GM21423 (cell line): ENCODE measurements at regions not wholly inside any gene's neighbourhood (a gene's known extent, or its start where the extent isn't known, plus 50 kb on each side); places are given as distances from the start of the nearest gene placed in this dataset.
"Not testable (repeated sequence)": the region's sequence is repeated elsewhere in the genome, so short reads cannot be mapped to it uniquely, and the experiment has no call there.

ENCODE experiments used
- ATAC-seq: cut with Tn5 transposase; IDR thresholded peaks from one replicate; pipeline ENCODE4 v1.9.1; 2021; ENCODE audit warnings: mild to moderate bottlenecking, moderate library complexity; ENCODE audit not compliant: unreplicated experiment

DNA sequence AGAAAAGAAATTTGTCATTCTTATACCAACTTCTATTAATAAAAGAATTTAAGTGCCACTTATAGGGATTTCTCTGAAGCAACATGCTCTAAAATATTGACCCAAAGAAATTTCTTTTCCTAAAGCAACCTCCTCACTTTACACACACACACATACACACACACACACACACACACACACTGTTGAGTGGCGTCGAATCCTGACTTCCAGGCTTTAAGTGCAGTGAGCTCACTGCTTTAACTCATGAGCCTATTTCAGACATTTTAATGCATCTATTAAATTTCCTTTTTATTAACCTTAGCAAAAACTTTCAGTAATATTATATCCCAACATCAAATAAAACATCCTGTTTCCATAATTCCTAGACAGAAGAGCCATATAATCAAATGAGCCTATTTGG, 229.1 kb upstream of the ACVR2A start:
- no peak for ATAC-seq

DNA sequence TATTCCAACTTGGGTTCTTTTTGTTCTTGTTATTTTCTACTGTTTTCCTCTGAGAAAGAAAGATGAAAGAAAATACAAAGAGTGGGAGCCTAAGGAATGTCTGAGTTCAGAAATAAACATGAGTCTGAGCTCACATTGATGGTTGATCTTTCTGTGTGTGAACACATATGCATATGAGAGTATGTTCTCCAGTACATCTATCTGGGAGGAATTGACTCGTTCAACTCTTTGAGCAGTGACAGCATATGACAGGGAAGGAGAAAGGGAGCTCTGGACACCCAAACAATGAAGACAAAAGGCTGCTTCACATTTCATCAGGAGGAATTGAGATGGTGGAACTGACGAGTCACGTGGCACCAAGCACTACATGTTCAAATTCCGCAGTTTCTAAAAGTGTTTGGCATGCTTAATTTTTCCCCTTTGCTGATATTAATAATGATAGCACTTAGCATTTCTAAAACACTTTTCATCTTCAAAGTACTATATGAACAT, 229.8 kb upstream of the ACVR2A start:
- ATAC-seq: no peak

DNA sequence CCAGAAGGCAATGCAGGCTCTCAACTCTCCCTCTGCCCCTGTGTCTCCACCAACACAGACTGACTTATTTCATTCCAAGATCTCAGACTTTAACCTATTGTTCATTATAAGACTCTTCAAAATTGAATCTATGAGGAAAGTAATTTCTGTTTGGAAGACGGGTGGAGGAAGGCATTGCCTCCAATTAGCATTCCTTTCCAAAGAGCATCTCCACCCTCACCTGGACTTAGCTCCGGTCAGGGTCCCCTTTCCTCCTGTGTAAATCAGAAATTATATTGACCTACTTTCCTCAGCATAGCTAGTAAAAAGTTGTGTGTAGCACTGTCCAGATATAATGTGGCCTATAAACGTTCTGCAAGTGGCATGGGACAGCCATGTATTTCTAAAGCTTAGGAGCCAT, 230.4 kb upstream of the ACVR2A start:
- no peak for ATAC-seq

DNA sequence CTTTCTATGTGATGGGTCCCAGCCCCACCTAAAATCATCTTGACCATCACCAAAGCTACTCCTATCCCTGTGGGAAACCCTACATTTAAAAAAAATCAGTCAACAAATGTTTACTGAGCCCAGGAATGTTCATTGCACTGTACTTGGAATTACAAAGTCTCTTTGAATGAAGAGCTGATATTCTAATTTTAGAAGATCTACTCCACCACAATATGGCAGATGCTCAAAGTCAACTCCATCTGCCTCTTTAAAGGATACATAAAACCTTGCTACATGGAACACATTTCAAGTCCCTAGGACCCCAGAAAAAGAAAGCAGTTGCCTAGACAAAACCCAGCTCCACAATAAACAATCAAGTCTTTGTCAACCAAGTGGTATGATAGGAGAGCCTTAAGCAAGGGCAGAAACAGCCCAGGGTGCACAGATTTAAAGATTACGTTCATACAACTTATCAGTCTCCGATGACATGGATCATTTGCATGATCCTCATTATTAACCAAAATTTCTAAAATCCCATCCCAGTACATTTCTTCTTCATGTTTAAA, 234.3 kb upstream of the ACVR2A start:
- ATAC-seq: no peak

DNA sequence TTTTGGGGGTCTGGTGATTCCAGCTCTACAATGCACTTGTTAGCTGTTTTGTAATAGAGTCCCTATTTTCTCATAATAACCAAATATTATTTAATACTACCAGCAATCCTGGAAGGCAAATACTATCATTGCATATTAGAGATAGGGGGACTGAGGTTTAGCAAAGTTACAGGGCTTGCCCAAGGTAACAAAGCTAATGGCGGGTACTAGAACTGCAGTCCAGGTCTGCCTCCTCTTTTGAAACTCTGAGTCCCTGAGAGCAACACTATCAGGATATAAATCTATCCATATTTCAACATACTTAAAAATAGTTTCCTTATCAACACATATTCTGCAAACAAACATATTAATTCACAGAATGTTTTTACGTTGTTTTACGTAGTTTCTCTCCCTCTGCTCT, 235.5 kb upstream of the ACVR2A start:
- ATAC-seq: no peak

DNA sequence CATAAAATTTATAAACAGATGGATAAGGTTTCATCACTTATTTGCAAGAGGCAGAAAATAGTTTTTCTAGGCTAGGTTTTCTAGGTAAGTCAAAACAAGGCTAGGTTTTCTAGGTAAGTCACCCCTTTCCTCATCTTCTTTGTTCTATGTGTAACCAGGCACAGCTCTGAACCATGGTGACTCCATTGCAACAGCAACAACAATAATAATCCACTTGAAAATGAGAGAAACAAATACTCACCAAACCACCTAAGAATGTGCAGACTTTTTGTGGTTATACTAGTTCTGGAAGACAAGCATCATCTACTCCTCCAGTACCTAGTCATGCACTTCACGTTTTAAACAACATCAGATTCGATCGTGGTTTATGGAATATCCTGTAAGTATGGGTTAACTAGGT, 237.4 kb upstream of the ACVR2A start:
- ATAC-seq: no peak

DNA sequence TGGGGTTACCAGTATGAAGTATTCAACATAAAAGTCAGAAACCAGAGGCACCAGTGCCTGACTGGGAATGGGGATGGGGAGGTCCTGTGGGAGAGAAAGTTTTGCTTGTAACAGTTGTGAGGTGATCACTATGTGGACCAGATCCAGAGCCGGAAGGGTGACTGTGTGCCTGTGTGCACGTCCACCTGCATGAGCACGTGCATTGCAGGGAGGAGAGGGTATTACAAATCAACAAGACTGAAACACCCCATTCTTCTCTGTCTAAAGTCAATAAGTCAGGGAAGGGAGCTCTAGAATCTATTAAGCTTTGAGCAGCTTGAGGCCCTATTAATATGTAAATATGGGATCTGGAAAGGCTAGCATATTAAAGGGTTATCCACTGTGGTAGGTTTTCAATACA, 241.0 kb upstream of the ACVR2A start:
- ATAC-seq: no peak

DNA sequence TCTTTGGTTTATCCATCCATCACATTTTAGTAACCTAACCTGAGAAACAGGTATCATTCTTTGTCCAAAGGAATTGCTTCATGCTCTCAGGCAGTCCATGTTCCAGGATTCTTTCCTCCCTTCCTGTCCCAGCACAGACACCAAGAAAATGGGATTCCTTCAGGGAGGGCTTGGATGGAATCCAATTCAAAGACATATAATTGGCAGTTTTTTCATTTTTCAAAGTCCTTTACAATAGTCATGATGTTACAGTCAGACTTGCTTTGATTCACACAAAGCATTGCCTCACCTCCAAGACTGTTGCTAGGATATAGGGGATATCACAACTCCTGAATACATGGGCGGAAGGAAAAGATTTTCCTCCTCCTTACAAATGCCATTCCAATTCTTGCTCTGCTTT, 241.4 kb upstream of the ACVR2A start:
- no peak for ATAC-seq

DNA sequence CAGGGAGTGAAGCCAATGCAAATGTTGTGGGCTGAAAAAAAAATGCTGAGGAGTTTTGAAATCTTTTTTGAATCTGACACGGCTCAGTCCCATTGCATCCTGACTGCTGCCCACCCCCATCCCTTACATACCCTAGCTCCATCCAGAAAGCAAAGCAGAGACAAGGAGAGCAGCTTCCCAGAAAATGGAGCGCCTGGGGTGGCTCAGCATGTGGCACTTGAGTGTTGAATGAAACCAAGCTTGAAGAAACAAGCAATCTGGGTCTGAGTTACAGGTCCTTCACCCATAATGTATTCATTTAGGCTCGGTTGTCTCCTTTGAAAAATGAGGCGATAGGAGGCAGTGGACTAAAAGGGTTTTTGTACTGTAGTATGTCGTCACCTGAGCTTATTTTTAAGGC, 244.2 kb upstream of the ACVR2A start:
- no peak for ATAC-seq

DNA sequence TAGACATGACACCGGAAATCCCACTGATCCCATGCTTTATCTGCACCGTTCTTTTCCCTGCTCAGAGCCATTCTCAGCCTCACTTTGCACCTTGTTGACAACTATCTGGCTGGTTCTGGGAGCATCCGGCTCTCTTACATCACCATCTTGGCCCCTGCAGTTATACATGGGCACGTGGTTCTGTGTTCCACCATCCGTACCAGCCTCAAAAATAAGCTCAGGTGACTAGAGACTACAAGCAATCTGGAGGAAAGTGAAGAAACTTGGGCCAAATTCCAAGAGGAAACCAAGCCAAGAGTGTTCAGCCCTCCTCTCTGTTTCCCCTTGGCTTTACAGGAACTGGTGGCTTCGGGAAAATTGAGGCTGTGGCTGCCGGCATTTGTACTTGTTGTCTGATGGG, 244.6 kb upstream of the ACVR2A start:
- no peak for ATAC-seq

DNA sequence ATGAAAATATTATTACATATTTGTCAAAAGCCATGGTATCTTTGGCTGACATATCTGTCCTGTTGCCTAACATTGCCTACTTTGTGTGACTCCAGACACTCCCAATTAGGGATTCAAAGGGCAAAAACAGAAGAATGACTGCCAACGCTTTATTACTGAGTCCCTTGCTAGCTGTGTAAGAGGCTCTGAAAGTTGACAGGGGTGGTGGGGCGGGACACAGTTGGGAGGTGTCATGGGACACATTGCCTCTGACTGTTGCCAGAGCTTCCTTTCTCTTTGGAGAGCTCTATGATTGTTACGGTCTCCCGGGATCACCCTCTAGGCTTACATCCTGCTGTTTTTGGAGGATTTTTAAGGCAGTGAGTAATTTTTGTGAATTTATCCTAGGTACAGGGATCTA, 249.6 kb upstream of the ACVR2A start:
- no peak for ATAC-seq

DNA sequence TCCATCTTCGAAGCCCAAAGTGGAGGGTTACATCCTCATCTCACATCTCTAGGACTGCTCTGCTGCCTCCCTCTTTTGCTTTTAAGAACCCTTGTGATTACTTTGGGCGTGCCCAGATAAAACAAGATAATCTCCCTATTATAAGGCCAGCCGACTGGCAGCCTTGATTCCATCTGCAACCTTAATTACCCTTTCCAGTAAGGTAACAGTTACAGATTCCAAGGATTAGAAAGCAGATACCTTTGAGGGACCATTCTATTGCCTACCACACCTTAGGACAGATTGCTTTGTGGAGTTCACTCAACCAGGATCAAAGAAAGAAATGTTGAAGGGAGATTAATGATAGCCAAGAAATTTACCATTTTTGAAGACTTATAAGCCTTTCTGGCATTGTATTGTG, 250.8 kb upstream of the ACVR2A start:
- ATAC-seq: no peak

DNA sequence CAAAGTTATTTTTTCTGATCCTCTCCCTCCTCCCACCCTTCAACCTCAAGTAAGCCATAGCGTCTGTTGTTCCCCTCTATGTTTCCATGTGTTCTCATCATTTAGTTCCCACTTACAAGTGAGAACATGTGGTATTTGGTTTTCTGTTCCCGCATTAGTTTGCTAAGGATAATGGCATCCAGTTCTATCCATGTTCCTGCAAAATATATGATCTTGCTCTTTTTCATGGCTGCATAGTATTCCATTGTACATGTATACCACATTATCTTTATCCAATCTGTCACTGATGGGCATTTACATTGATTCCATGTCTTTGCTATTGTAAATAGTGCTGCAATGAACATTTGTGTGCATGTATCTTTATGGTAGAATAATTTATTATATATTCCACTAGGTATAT, 252.0 kb upstream of the ACVR2A start:
- not testable (repeated sequence) for ATAC-seq

DNA sequence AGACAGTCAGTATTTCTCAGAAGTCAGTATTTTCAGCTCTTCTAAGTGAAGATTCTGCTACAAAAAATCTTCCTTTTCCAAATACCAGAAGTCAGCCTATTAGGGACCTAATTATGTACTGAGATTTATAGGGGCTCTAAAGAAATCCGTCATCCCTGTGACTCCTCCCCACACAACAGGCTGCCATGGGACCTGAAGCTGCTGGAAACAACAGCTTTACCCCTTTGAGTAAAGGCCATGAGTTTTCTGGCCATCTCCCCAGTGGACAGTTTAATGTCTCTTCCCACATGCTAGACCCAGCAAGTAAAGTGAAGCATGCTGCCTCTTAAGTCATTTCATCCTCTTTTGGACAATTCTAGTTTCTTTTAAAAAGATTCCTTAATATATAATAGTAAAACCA, 255.7 kb upstream of the ACVR2A start:
- no peak for ATAC-seq

DNA sequence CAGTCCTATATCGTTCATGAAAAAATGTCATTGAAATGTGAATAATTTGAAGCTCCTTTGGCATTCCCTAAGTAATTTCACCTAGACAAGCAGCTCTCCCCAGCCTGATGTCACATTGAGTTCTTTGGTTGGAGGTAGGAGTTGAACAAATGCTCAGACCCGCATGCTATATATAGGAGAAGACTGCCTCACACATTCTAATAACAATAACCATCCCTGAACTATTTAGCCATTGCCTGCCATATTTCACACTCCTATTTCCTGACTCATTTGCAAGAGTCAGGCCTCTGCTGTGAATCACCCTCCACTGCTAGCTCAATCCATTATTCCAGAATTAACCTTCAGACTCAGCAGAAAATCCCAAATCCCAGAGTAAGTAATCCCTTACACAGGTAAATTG, 256.6 kb upstream of the ACVR2A start:
- ATAC-seq: no peak

DNA sequence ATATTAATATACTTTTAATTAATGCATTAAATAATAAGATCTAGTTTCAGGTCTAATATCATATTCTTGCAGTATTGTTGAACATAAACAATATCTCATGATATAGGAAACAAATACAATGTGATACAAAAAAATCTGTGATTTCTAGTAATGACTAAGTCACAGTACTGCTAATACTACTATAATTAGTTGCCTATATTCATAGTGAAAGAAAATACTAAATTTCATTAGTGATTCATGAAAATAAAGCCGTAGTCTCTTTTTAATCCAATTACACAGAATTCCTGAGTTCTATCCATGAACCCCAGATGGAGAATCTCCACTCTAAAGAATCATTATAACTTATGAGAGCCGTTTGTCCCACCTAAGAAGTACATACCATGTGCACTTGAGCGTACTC, 266.3 kb upstream of the ACVR2A start:
- no peak for ATAC-seq

DNA sequence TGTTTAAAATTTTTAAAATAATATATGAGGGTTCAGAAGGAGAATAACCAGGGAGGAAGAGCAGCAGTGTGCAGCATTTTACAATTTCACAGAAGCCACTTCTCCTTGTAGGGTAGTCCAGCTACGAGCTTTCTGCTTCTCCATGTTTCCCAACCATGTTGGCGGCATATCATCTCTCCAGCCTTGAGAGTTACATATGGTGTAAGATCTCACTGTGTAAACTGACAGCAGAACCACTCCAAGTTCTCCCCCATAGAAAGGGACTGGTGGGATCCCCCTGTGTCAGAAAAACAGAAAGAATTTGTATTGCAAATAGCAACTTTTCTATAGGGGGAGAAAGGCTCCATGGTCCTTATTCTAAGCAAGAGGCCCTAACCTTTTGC, 266.8 kb upstream of the ACVR2A start:
- no peak for ATAC-seq

DNA sequence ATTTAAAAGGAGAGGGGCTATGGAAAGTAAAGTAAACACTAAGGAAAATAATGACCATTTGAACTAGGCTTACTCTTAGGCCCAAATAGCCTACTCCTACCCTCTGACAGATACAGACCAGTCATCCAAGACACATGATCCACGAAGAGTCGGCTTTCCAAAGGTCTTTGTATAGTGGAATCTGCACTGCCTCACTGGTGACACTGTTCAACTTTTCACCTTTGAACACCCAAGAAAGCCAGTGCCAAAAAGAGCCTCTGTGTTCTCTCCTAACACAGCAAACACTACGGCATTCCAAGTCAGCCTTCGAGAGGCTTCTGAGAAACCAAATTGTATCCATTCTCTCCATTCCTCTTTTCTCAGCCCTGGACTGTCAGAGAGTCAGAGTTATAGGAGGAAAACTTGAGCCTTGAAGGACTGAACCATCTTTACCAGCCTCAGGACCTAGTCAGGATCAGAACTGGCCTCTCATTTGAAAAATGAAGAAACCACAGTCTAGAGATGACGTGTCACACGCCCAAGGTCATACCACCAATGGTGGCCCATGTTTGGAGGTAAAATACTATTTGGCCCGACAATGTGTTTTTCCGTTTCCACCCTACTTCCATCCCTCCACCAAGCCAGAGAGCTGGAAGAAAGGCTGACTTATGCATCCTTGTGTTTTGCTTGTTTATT, 267.4 kb upstream of the ACVR2A start:
- ATAC-seq: no peak

DNA sequence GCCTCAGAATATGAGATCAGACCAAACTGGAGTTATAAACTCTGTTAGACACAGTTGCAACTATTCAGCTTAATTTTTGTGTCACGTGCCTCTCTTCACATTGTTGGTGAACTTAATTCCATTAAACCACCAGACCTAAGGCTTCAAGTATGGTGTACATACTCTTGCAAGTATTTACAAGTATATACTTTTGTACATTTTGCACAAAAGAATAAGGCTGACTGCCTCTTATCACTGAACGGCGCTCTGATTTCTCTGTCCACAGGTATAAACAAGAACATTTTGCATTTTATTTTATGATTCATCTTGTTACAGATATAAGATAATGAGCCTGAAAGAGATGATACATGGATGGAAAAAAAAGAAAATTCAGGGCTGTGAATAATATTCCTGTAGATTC, 269.7 kb upstream of the ACVR2A start:
- ATAC-seq: no peak

DNA sequence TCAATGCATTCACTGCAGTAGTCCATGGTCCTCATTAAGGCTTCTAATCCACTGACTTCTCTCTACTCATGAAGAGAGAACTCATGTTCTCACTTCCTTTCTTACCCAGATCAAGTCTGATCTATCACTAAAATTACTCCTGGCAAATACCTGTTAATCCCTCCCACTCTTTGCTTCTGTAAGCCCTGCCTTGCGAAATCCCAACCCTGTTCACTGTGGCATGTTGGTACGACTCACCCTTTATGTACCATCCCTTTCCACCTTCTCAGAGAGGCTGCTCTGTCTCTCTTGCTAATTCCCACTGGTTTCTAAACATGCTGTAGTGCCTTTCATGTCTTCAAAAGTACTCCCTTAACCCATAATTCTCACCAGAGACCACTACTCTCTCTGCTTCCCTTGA, 272.2 kb upstream of the ACVR2A start:
- no peak for ATAC-seq

DNA sequence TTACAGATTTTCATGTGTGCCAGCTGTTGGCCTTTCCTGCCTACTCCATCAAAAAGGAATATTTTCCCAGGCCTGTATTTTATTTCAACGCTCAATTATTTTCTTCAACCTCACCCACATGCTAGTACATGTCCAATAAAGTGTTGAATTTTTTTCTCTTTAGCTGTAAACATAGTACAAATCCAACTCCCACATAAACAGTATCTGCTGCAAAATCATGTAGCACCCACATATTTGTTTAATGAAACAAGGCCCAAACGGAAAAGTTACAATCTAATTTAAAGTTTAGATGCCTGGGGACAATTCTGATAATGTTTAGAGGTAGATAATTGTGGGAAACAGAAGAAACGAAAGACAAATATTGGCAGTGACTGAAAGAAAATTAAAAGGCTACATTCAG, 275.4 kb upstream of the ACVR2A start:
- ATAC-seq: no peak

DNA sequence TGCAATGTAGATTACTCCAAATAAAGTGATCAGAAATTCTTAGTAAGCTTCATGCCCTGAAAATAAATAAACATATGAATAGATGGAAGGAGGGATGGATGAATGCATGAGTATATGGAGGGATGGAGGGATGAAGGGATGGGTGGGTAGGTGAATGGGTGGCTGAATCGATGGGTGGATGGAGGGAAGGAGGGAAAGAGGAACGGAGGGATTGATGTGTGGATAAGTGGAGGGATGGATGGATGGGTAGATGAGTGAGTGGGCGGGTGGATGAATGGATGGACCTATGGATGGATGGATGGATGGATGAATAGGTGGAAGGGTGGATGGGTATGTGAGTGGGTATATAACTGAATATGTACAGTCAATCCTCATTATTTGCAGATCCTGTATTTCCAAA, 276.7 kb upstream of the ACVR2A start:
- ATAC-seq: no peak

DNA sequence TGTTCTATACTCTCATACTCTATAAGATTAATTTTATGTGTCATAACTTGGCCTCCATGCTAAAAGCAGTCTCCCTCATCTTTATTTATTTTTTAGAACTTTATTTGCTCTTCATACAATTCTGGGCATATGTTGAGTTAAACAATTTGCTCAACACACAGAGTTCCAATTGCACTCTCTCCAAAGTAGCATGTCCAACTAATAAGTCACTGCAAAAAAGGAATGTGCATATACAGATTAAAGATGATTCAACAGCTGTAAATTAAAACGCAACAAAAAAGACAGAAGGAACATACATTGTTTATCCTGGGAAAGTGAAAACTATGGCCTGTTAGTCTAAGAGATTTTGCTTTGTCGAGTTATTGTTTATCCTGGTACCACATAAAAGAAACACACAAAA, 277.7 kb upstream of the ACVR2A start:
- ATAC-seq: no peak
